PFSK-1 (cell line): ENCODE measurements at regions not wholly inside any gene's neighbourhood (a gene's known extent, or its start where the extent isn't known, plus 50 kb on each side); places are given as distances from the start of the nearest gene placed in this dataset.

Experiments
- FOXP2 ChIP-seq: optimal IDR thresholded peaks from 2 replicates; pipeline ENCODE3; 2011; ENCODE audit warnings: borderline replicate concordance, control low read depth, inconsistent platforms; ENCODE audit not compliant: insufficient read depth; ENCODE audit errors: extremely low read length, extremely low read depth
- POLR2AphosphoS5 ChIP-seq: IDR thresholded peaks from 2 replicates; pipeline ENCODE4 v1.6.1; 2012; ENCODE audit warnings: low read depth, mild to moderate bottlenecking, control low read depth, low read length, moderate library complexity
- SIN3A ChIP-seq: IDR thresholded peaks from 2 replicates; pipeline ENCODE4 v1.6.1; 2012; ENCODE audit warnings: mild to moderate bottlenecking, low read length, moderate library complexity, borderline replicate concordance; ENCODE audit not compliant: insufficient read depth
- TAF1 ChIP-seq: IDR thresholded peaks from 2 replicates; pipeline ENCODE4 v1.6.1; 2012; ENCODE audit warnings: low read length, control low read depth, borderline replicate concordance; ENCODE audit not compliant: insufficient read depth
- TF ChIP-seq, protein P1 (sequence below), 2 experiments: IDR thresholded peaks; 2 replicates each; pipeline versions ENCODE4 v1.6.1 to v1.8.0; 2011 to 2012; ENCODE audit warnings: low read depth in 2 of 2, low read length in 2 of 2, control low read depth in 1 of 2, inconsistent platforms in 1 of 2, mild to moderate bottlenecking in 1 of 2, moderate library complexity in 1 of 2; ENCODE audit not compliant: insufficient read depth in 1 of 2

DNA sequence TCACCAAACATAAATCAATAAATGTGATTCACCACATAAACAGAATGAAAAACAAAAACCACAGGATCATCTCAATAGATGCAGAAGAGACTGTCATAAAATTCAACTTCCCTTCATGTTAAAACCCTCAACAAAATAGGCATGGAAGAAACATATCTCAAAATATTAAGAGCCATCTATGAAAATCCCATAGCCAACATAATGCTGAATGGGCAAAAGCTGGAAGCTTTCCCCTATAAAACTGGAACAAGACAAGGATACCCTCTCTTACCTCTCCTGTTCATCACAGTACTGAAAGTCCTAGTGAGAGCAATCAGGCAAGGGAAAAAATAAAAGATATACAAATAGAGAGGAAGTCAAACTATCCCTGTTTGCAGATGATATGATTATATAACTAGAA, 806.1 kb upstream of the MIR17HG start:
- no peak for TF ChIP-seq POLR2AphosphoS5
- no peak for TF ChIP-seq SIN3A
- no peak for TF ChIP-seq FOXP2
- TF ChIP-seq TAF1 = no peak
- TF ChIP-seq, protein P1, sequence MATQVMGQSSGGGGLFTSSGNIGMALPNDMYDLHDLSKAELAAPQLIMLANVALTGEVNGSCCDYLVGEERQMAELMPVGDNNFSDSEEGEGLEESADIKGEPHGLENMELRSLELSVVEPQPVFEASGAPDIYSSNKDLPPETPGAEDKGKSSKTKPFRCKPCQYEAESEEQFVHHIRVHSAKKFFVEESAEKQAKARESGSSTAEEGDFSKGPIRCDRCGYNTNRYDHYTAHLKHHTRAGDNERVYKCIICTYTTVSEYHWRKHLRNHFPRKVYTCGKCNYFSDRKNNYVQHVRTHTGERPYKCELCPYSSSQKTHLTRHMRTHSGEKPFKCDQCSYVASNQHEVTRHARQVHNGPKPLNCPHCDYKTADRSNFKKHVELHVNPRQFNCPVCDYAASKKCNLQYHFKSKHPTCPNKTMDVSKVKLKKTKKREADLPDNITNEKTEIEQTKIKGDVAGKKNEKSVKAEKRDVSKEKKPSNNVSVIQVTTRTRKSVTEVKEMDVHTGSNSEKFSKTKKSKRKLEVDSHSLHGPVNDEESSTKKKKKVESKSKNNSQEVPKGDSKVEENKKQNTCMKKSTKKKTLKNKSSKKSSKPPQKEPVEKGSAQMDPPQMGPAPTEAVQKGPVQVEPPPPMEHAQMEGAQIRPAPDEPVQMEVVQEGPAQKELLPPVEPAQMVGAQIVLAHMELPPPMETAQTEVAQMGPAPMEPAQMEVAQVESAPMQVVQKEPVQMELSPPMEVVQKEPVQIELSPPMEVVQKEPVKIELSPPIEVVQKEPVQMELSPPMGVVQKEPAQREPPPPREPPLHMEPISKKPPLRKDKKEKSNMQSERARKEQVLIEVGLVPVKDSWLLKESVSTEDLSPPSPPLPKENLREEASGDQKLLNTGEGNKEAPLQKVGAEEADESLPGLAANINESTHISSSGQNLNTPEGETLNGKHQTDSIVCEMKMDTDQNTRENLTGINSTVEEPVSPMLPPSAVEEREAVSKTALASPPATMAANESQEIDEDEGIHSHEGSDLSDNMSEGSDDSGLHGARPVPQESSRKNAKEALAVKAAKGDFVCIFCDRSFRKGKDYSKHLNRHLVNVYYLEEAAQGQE (IDR thresholded peaks at IDR 0.05; ENCODE audit: insufficient read depth in 1 of 2, low read depth in 2 of 2, low read length in 2 of 2) = no peak

DNA sequence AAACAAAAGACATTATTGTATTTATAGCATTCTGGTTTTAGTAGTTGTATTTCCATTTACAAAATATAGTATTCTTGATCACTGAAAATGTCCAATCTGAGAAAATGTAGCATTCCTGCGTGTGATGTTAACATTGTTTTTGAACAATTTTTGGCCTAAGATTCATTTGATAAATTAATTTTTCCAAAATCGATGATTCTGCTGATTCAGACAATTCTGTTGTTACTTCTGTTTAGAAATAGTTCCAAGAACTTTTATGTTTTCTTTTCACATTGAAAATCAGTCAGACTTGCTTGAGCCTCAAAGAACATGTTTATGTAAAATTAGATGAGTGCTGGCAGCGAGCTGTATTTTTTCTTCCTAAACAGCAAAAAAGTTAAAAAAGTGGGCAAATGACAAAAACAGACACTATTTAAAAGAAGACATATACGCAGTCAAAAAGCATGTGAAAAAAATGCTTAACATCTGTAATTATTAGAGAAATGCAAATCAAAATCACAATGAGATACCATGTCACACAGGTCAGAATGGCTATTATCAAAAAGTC, 804.5 kb upstream of the MIR17HG start:
- no peak for TF ChIP-seq POLR2AphosphoS5
- no peak for TF ChIP-seq FOXP2
- TF ChIP-seq, protein P1 (IDR thresholded peaks at IDR 0.05; ENCODE audit: insufficient read depth in 1 of 2, low read depth in 2 of 2, low read length in 2 of 2) = no peak
- TF ChIP-seq TAF1 = no peak
- no peak for TF ChIP-seq SIN3A

DNA sequence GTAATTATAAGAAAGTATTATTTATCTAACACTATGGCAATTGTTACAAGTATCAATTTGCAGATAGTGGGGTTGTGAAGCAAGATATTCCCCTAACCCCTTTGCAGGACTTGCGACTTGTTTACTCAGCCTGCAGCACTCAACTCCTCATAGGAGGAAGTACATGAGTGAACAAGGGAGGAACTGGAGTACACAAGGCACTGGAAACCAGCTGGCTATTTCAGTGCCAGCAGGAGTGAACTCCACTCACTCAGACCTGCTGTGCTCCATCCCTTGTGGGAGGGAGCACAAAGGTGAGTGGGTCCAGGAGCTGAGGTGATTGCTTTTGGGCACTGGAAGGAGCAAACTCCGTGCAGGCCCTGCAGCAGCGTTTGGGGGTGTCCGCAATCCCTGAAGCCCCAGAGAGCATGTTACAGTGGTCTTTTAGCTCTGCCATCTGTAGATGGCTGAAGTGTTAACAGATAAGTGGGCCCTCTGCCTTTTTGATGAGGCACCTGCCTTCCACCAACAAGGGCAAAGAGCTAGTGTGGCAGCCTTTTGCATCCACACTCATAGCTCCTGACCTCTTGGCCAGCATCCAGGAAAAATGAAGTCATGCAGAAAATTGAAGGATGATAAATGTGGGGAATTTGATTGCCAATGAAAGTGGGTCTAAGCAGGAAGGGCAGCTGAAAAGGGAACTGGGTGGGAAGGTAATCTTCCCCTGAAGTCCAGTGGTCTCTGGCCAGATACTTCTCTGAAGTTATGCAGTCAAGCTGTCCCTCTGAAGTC, 802.2 kb upstream of the MIR17HG start:
- TF ChIP-seq POLR2AphosphoS5 (no peak), SIN3A (no peak), TAF1 (no peak), FOXP2 (no peak)
- TF ChIP-seq, protein P1 (IDR thresholded peaks at IDR 0.05; ENCODE audit: insufficient read depth in 1 of 2, low read depth in 2 of 2, low read length in 2 of 2) = no peak

DNA sequence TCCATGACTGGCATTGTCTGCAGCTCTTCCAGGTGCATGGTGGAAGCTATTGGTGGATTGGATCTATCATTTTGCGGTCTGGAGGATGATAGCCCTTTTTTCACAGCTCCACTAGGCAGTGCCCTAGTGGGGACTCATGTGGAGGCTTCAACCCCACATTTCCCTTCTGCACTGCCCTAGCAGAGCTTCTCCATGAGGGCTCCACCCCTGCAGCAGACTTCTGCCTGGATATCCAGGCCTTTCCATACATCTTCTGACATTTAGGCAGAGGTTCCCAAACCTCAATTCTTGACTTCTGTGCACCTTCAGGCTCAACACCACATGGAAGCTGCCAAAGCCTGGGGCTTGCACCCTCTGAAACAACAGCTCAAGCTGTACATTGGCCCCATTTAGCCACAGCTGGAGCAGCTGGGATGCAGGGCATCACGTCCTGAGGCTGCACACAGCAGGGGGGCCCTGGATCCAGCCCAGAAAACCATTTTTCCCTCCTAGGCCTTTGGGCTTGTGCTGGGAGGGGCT, 800.2 kb upstream of the MIR17HG start:
- no peak for TF ChIP-seq SIN3A
- TF ChIP-seq TAF1 = no peak
- TF ChIP-seq, protein P1 (IDR thresholded peaks at IDR 0.05; ENCODE audit: insufficient read depth in 1 of 2, low read depth in 2 of 2, low read length in 2 of 2) = no peak
- no peak for TF ChIP-seq FOXP2
- no peak for TF ChIP-seq POLR2AphosphoS5
